ENCODE measurements at regions not wholly inside any gene's neighbourhood (a gene's known extent, or its start where the extent isn't known, plus 50 kb on each side); places are given as distances from the start of the nearest gene placed in this dataset.

- no peak for DNase-seq (ENCODE audit: low read depth in 3 of 3, low spot score in 2 of 3)
Observed at GRCh38 chr19:27901078-27901477, 1311.9 kb downstream of the UQCRFS1 start.

- DNase-seq (ENCODE audit: low read depth in 3 of 3, low spot score in 2 of 3): no peak
Observed at GRCh38 chr19:27896091-27896490, 1316.9 kb downstream of the UQCRFS1 start.

DNA sequence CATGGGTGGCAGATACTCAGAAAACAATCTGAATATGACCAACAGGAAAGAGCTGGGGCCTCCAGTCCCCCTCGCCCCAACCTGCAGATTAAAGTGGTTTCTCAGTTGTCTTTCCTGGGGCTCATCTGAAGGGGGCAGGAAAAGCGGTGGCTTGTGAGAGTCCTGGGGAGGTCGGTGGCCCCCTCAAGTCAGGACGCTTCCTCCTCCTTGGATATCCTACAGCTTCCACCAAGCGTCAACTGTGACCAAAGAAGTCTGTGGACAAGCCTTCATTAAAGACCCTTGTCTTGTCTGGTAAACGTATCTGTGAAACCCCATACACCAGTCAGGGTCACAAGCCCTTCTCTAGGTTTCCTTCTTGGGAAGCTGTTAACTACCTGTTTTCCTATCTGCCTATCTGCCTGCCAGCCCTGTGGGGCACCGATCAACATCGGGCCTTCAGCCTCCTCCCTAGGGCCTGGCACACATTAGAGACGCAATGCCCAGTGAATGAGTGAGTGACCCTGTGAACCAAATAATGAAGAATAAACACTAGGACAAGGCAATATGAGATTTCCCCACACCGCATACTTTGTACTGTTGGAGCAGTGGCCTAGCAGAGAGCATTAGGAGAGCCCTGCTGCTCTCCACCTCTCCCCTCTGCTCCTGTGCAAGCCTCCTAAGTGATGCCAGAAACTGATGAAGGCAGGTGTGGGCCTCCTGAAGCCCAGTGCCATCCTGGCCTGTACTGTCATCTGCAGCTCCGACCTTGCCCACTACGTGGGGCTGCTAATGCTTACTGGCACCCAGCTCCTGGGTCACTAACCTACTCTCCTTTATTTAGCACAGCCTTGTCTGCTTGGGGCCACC is 1317.8 kb downstream of the UQCRFS1 start:
- no peak for DNase-seq (ENCODE audit: low read depth in 3 of 3, low spot score in 2 of 3)

GRCh38 chr19:27892500-27892899 is 1320.5 kb downstream of the UQCRFS1 start:
- DNase-seq (ENCODE audit: low read depth in 3 of 3, low spot score in 2 of 3): no peak

DNA sequence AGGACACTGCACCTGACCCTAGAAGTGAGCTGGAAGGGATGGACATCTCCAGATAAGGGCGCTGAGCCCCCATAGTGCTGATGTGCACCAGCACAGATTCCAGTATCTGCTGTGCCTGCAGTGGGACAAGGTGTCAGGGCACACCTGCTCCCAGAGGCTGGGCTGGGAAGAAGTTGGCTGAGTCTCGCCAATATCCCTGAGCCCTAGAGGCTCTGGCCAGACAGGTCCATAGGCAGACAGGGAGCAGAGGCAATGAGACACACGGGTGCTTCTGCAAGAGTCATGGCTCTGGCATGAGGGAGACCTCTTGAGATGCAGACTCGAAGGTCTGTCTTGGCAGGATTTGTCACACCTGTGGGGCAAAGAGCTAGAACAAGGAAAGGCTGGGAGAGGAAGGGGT is 1321.5 kb downstream of the UQCRFS1 start:
- DNase-seq (ENCODE audit: low read depth in 3 of 3, low spot score in 2 of 3): no peak

GRCh38 chr19:27890696-27891095 is 1322.3 kb downstream of the UQCRFS1 start:
- DNase-seq (ENCODE audit: low read depth in 3 of 3, low spot score in 2 of 3): no peak

DNA sequence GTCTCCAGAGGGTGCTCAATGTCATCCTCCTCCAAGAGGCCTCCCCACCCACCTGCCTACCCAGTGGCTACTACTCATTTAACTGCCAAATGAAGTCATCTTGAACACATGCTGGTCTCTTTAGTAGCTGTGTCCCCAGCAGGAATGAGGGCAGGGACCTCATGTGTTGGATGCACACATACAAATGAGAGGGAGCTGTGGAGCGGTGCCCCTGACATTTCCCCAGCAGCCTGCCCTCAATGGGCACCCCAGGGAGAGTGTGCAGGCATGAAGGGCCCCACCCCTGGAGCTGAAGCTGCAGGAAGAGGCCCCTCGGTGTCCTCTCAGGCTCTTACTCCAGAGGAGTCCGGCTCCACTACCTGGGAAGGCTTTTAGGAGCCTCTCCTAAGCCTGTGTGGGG is 1322.7 kb downstream of the UQCRFS1 start:
- DNase-seq (ENCODE audit: low read depth in 3 of 3, low spot score in 2 of 3): no peak

GRCh38 chr19:27889156-27889555 is 1323.8 kb downstream of the UQCRFS1 start:
- DNase-seq (ENCODE audit: low read depth in 3 of 3, low spot score in 2 of 3): no peak

- no peak for DNase-seq (ENCODE audit: low read depth in 3 of 3, low spot score in 2 of 3)
Observed at GRCh38 chr19:27887946-27888345, 1325.0 kb downstream of the UQCRFS1 start.

- DNase-seq (ENCODE audit: low read depth in 3 of 3, low spot score in 2 of 3): no peak
Observed at GRCh38 chr19:27885359-27885758, 1327.6 kb downstream of the UQCRFS1 start.

DNA sequence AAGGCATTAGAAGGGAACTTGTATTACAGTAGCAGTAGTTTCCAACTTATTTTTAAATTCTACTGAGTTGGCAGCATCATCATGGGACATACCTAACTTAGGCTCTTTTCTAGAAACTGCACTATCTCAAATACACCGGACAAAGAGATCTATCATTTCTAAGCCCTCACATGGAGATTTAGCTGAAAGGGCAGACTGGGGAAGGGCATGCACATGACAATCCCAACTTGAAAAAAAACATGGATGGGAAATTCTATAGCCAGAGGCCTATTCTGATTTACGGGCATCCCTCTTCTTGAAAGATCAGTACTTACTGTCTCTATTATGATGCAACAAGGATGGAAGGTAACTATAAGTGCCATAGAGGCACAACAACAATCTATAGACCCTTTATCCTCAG is 1328.6 kb downstream of the UQCRFS1 start:
- DNase-seq (ENCODE audit: low read depth in 3 of 3, low spot score in 2 of 3): no peak

GRCh38 chr19:27881213-27881612 is 1331.7 kb downstream of the UQCRFS1 start:
- no peak for DNase-seq (ENCODE audit: low read depth in 3 of 3, low spot score in 2 of 3)

DNA sequence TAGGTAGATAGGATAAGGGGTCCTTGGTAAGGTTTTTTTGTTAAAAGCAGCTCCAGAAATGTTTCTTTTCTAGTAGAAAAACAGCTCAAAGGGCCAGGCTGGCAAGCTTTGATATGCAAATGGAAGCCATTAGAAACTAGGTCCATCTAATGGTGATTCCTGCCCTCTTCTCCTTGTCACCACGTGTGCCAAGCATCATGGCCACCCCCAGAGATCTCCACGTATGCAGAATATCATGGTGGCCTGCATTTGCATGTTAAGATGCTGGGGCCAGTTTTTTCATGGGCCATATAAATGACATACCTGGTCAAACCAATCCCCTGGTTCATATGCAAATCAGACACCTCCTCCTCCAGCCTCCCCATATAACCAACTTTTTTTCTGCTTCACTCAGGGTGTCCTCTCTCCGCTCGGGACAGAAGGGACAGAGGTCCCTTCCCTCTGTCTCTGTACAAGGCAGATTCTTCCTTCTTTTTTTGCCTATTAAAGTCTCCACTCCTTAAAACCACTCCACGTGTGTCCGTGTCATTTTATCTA is 1335.9 kb downstream of the UQCRFS1 start:
- no peak for DNase-seq (ENCODE audit: low read depth in 3 of 3, low spot score in 2 of 3)

DNA sequence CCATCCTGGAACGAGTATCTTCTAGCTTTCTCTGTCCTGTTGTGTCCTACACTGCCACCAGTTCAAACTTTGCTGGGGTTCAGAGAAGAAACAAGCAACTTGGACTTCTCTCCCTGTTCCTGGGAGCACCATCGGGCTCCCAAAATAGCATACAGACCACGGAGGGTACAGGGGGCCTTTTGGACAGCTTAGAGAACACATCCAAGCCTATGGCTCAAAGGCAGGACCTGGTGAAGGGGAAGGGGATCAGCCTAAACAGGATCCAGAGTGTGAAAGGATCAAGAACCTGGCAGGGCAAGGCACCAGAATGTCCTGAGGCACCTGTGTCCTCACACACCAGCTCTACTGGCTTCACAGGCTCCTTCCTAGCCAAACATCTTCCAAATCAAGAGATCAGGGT is 1336.5 kb downstream of the UQCRFS1 start:
- no peak for DNase-seq (ENCODE audit: low read depth in 3 of 3, low spot score in 2 of 3)

DNA sequence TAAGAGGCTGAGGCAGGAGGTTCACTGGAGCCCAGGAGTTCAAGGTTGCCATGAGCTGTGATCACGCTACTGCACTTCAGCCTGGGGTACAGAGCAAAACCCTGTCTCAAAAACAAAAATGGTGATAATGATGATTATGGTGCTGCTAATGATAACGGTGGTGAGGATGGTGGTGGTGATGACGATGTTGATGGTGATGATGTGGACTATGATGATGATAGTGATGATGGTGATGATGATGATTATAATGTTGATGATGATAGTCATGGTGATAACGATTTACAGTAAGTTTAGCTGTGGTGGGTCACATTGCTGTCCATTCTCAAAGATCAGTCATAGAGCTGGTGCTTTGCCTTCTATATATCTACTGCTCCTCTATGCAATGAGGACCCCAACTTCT is 1340.6 kb downstream of the UQCRFS1 start:
- DNase-seq (ENCODE audit: low read depth in 3 of 3, low spot score in 2 of 3): no peak

DNA sequence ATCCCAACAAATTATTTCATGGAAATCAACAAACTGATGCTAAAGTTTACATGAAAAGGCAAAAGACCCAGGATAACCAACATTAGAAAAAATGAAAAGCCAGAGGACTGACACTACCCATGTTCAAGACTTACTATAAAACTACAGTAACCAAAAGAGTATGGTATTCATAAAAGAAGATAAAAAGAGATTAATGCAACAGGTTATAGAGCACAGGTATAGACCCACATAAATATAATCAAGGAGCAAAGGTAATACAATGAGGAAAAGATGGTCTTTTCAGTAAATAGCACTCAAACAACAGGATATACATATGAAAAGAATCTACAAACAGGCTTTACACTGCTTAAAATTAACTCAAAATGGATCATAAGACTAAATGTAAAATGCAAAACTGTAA is 1342.7 kb downstream of the UQCRFS1 start:
- DNase-seq (ENCODE audit: low read depth in 3 of 3, low spot score in 2 of 3): no peak

DNA sequence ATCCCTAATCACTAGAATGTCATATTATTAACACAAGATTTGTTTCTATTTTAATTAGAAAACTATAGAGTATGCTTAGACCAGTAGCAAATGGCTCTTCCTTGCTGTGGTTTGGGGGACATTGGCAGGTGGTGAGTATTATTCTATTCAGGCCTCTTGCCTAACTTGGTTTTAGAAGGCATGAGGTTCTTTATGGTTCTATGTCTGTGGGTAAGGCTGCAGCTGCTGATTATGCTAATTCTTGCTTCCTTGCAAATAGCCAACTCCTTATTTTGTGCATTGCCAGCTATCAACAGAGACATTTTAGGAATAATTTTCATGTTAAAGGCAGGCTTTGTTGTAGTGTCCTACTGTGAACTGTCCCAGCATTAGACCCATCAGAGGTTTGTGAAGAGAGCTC is 1344.9 kb downstream of the UQCRFS1 start:
- no peak for DNase-seq (ENCODE audit: low read depth in 3 of 3, low spot score in 2 of 3)

- DNase-seq (ENCODE audit: low read depth in 3 of 3, low spot score in 2 of 3): no peak
Observed at GRCh38 chr19:27865927-27866777, 1346.8 kb downstream of the UQCRFS1 start.

- DNase-seq (ENCODE audit: low read depth in 3 of 3, low spot score in 2 of 3): no peak
Observed at GRCh38 chr19:27861411-27861975, 1351.5 kb downstream of the UQCRFS1 start.

DNA sequence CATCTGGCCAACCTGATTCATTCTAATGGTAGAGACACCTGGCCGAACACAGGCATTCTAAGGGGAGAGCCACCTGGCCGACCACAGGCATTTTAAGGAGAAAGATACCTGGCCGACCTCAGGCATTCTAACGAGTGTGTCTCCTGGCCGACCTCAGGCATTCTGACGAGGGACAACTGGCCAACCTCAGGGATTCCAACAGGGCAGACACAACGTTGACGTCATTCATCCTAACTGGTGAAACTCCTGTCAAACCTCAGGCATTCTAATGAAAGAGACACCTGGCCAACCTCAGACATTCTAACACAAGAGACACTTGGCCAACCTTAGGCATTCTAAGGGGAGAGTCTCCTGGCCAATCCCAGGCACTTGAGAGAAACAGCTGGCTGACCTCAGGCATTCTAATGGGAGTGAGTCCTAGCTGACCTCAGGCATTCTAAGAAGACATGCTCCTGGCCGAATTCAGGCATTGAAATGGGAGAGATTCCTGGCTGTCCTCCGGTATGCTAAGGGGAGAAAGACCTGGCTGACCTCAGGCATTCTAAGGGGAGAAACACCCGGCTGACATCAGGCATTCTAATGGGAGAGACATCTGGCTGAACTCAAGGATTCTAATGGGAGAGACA is 1352.5 kb downstream of the UQCRFS1 start:
- no peak for DNase-seq (ENCODE audit: low read depth in 3 of 3, low spot score in 2 of 3)

DNA sequence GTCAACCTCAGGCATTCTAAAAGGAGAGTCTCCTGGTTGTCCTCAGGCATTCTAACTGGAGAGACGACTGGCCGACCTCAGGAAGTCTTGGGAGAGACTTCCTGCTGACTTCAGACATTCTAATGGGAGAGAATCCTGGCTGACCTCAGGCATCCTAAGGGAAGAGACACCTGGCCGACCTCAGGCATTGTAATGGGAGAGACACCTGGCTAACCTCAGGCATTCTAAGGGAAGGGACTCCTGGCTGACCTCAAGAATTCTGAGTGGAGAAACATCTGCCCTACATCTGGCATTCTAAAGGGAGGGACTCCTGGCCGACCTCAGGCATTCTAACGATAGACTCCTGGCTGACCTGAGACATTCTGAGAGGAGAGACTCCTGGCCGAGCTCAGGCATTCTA is 1353.3 kb downstream of the UQCRFS1 start:
- DNase-seq (ENCODE audit: low read depth in 3 of 3, low spot score in 2 of 3): no peak
